ENCODE measurements at regions not wholly inside any gene's neighbourhood (a gene's known extent, or its start where the extent isn't known, plus 50 kb on each side); places are given as distances from the start of the nearest gene placed in this dataset.
"Not testable (repeated sequence)": the region's sequence is repeated elsewhere in the genome, so short reads cannot be mapped to it uniquely, and the experiment has no call there.

- DNase-seq (ENCODE audit: low read depth in 1 of 2, low spot score in 1 of 2) = no peak
- in situ Hi-C loops (cut with HindIII; ENCODE audit: low pct_unique_long_range_greater_than_20kb, low sequenced_read_pairs) = no loop called here
- no peak for TF ChIP-seq JUND (IDR thresholded peaks at IDR 0.05; ENCODE audit: low read depth)
These were observed 1470.1 kb upstream of the GOT2 start for GRCh38 chr16:60204181-60204580.

- peak in 1 of 2 experiments; percentile 12 for DNase-seq (ENCODE audit: low read depth in 1 of 2, low spot score in 1 of 2)
- no peak for TF ChIP-seq JUND (IDR thresholded peaks at IDR 0.05; ENCODE audit: low read depth)
- in situ Hi-C loops (cut with HindIII; ENCODE audit: low pct_unique_long_range_greater_than_20kb, low sequenced_read_pairs) = no loop called here
These were observed 1469.5 kb upstream of the GOT2 start for GRCh38 chr16:60203525-60204124.

GRCh38 chr16:60200729-60201128 lies 1466.6 kb upstream of the GOT2 start:
- in situ Hi-C loops (cut with HindIII; ENCODE audit: low pct_unique_long_range_greater_than_20kb, low sequenced_read_pairs); DNase-seq (ENCODE audit: low read depth in 1 of 2, low spot score in 1 of 2): not testable (repeated sequence)

- in situ Hi-C loops (cut with HindIII; ENCODE audit: low pct_unique_long_range_greater_than_20kb, low sequenced_read_pairs) = no loop called here
- no peak for TF ChIP-seq JUND (IDR thresholded peaks at IDR 0.05; ENCODE audit: low read depth)
These were observed 1466.0 kb upstream of the GOT2 start for GRCh38 chr16:60200161-60200560.

DNA sequence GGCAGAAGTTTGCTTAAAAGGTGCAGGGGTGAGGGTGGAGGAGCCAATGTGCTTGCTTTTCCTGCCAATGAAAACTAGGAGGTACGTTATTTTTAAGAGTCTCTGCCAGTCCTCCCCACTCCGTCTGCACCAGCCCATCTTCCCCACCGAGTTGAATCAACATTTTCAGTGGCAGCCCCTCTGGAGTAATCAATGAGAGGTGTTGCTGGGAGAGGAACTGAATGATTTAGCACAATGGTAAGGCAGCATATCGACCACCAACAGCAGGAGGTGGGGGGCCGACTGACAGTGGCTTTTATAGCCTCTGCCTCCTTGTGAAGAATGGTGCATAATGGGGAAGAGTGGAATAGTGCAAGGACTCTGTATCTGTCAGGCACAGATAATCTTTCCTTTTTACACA lies 1465.0 kb upstream of the GOT2 start:
- no peak for TF ChIP-seq JUND (IDR thresholded peaks at IDR 0.05; ENCODE audit: low read depth)
- in situ Hi-C loops (cut with HindIII; ENCODE audit: low pct_unique_long_range_greater_than_20kb, low sequenced_read_pairs) = no loop called here
- DNase-seq (ENCODE audit: low read depth in 1 of 2, low spot score in 1 of 2) = no peak

More at GRCh38 chr16:60200161-60200560, 1466.0 kb upstream of the GOT2 start:
- DNase-seq (ENCODE audit: low read depth in 1 of 2, low spot score in 1 of 2) = no peak

DNA sequence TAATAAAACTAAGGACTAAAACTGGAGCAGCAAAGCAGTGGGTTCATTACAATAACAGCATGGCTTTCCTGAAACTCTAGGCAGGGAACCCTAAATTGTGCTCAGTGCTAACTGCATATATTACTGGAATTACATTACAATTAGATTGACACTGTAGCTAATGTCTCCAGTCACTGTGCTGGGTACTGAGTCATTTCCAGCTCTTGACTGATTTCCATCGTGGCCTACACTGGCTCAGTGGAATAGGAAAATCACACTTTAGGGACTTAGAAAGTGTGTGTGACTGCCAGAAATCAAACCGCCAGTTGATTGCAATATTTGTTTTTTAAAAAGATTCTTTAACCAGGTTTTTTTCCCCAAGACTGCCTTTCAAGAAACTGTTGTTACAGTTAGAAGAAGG lies 1447.4 kb upstream of the GOT2 start:
- TF ChIP-seq JUND (IDR thresholded peaks at IDR 0.05; ENCODE audit: low read depth) = no peak
- in situ Hi-C loops (cut with HindIII; ENCODE audit: low pct_unique_long_range_greater_than_20kb, low sequenced_read_pairs) = no loop called here
- DNase-seq (ENCODE audit: low read depth in 1 of 2, low spot score in 1 of 2) = no peak

- TF ChIP-seq JUND (IDR thresholded peaks at IDR 0.05; ENCODE audit: low read depth) = no peak
- in situ Hi-C loops (cut with HindIII; ENCODE audit: low pct_unique_long_range_greater_than_20kb, low sequenced_read_pairs) = no loop called here
- DNase-seq (ENCODE audit: low read depth in 1 of 2, low spot score in 1 of 2) = no peak
These were observed 1446.5 kb upstream of the GOT2 start for GRCh38 chr16:60180609-60181008.

DNA sequence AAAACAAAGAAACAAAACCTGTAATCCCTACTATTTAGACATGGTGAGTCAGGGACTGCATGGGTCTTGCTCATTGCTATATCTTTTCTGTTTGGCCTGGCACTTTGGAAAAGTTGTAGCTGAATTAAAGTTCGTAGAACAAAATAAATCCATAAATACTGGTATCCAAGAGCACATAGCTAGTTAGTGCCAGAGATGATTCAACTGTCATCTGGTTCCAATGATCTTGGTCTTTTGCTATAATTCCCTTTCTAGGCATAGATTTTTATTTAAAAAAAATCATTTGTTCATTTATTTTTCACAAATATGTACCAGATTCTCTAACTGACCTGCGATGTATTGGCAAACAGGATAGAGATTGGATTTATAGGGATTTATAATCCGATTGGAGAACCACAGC lies 1436.1 kb upstream of the GOT2 start:
- in situ Hi-C loops (cut with HindIII; ENCODE audit: low pct_unique_long_range_greater_than_20kb, low sequenced_read_pairs) = no loop called here
- DNase-seq (ENCODE audit: low read depth in 1 of 2, low spot score in 1 of 2) = no peak
- TF ChIP-seq JUND (IDR thresholded peaks at IDR 0.05; ENCODE audit: low read depth) = no peak

DNA sequence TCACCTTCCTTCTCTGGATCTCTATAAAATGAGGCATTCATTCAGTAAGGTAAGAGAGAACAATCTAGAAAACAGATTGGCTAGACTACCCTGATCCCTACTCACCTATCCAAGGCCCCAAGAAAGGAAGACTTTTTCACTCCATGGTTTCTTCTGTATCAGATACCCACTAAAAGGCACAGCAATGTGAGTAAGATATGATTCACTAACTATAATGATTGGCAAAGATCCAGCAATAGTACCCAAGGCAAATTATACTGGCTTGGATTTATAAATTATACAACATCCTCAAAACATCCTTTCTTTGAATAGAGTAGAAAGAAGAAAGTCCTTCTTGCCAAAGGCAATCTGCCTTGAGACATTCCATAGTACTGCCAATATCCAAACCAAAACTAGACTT lies 1432.0 kb upstream of the GOT2 start:
- TF ChIP-seq JUND (IDR thresholded peaks at IDR 0.05; ENCODE audit: low read depth) = no peak
- DNase-seq (ENCODE audit: low read depth in 1 of 2, low spot score in 1 of 2) = no peak
- in situ Hi-C loops (cut with HindIII; ENCODE audit: low pct_unique_long_range_greater_than_20kb, low sequenced_read_pairs) = no loop called here

- TF ChIP-seq JUND (IDR thresholded peaks at IDR 0.05; ENCODE audit: low read depth) = no peak
- no peak for DNase-seq (ENCODE audit: low read depth in 1 of 2, low spot score in 1 of 2)
- in situ Hi-C loops (cut with HindIII; ENCODE audit: low pct_unique_long_range_greater_than_20kb, low sequenced_read_pairs) = no loop called here
These were observed 1417.9 kb upstream of the GOT2 start for GRCh38 chr16:60151987-60152386.

GRCh38 chr16:60150907-60151306 lies 1416.8 kb upstream of the GOT2 start:
- in situ Hi-C loops (cut with HindIII; ENCODE audit: low pct_unique_long_range_greater_than_20kb, low sequenced_read_pairs) = no loop called here
- TF ChIP-seq JUND (IDR thresholded peaks at IDR 0.05; ENCODE audit: low read depth) = no peak
- no peak for DNase-seq (ENCODE audit: low read depth in 1 of 2, low spot score in 1 of 2)

DNA sequence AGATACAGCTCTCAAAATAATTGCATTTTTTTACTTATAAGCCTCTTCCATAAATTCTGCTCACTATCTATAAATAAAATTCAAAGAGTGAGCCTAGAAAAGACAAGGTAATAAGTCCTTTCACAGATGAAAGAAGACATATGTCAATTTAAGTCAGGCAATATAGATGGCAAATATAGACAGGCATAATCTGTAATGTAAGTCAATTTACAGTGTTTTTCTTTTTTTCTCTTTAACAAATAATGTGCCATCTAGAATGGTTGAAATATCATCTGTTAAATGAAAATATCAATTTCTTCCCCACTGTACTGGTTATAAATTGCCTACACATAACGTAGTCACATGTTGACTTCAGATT lies 1409.2 kb upstream of the GOT2 start:
- TF ChIP-seq JUND (IDR thresholded peaks at IDR 0.05; ENCODE audit: low read depth) = no peak
- DNase-seq (ENCODE audit: low read depth in 1 of 2, low spot score in 1 of 2) = no peak
- in situ Hi-C loops (cut with HindIII; ENCODE audit: low pct_unique_long_range_greater_than_20kb, low sequenced_read_pairs) = no loop called here

GRCh38 chr16:60142619-60143347 lies 1408.7 kb upstream of the GOT2 start:
- no peak for TF ChIP-seq JUND (IDR thresholded peaks at IDR 0.05; ENCODE audit: low read depth)
- in situ Hi-C loops (cut with HindIII; ENCODE audit: low pct_unique_long_range_greater_than_20kb, low sequenced_read_pairs) = no loop called here
- DNase-seq (ENCODE audit: low read depth in 1 of 2, low spot score in 1 of 2) = no peak

DNA sequence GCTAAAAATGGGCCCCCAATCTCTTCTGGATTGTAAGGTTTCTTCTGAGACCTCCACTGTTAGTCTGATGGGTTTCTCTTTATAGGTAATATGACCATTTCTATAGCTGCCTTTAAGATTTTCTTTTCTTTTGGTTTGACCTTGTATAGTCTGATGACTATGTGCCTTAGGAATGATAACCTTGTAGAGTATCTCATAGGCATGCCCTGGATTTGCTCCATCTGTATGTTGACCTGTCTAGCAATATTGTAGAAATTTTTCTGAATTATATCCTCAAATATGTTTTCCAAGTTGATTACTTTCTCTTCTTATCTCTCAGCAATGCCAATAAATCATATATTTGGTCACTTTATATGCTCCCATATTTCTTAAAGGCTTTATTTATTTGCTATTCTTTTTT lies 1403.8 kb upstream of the GOT2 start:
- no peak for TF ChIP-seq JUND (IDR thresholded peaks at IDR 0.05; ENCODE audit: low read depth)
- in situ Hi-C loops (cut with HindIII; ENCODE audit: low pct_unique_long_range_greater_than_20kb, low sequenced_read_pairs) = no loop called here
- no peak for DNase-seq (ENCODE audit: low read depth in 1 of 2, low spot score in 1 of 2)
